HG03460 (cell line): ENCODE measurements at regions not wholly inside any gene's neighbourhood (a gene's known extent, or its start where the extent isn't known, plus 50 kb on each side); places are given as distances from the start of the nearest gene placed in this dataset.
"Not testable (repeated sequence)": the region's sequence is repeated elsewhere in the genome, so short reads cannot be mapped to it uniquely, and the experiment has no call there.

ENCODE experiments used
- ATAC-seq: cut with Tn5 transposase; IDR thresholded peaks from one replicate; pipeline ENCODE4 v1.9.1; 2021; ENCODE audit not compliant: unreplicated experiment

- no peak for ATAC-seq
These were observed 103.9 kb upstream of the SEC14L1 start for GRCh38 chr17:77036841-77037381.

- ATAC-seq: no peak
These were observed 102.8 kb upstream of the SEC14L1 start for GRCh38 chr17:77037943-77038342.

- ATAC-seq: no peak
These were observed 101.7 kb upstream of the SEC14L1 start for GRCh38 chr17:77038884-77039555.

GRCh38 chr17:77042476-77043231, 98.1 kb upstream of the SEC14L1 start:
- no peak for ATAC-seq

- ATAC-seq: no peak
These were observed 95.2 kb upstream of the SEC14L1 start for GRCh38 chr17:77045441-77046041.

- no peak for ATAC-seq
These were observed 91.3 kb upstream of the SEC14L1 start for GRCh38 chr17:77049440-77049839.

- not testable (repeated sequence) for ATAC-seq
These were observed 89.9 kb upstream of the SEC14L1 start for GRCh38 chr17:77050901-77051300.

- ATAC-seq: no peak
These were observed 85.8 kb upstream of the SEC14L1 start for GRCh38 chr17:77054936-77055335.

- ATAC-seq: no peak
These were observed 85.3 kb upstream of the SEC14L1 start for GRCh38 chr17:77055453-77055852.

- ATAC-seq: no peak
These were observed 82.8 kb upstream of the SEC14L1 start for GRCh38 chr17:77058016-77058415.

GRCh38 chr17:77061669-77062068, 79.1 kb upstream of the SEC14L1 start:
- ATAC-seq: no peak

GRCh38 chr17:77064598-77064997, 76.2 kb upstream of the SEC14L1 start:
- no peak for ATAC-seq

GRCh38 chr17:77066165-77066564, 74.6 kb upstream of the SEC14L1 start:
- ATAC-seq: no peak

GRCh38 chr17:77066726-77067409, 73.9 kb upstream of the SEC14L1 start:
- not testable (repeated sequence) for ATAC-seq

GRCh38 chr17:77068915-77069314, 71.9 kb upstream of the SEC14L1 start:
- ATAC-seq: no peak

GRCh38 chr17:77070888-77071279, 69.9 kb upstream of the SEC14L1 start:
- no peak for ATAC-seq

- ATAC-seq: no peak
These were observed 68.8 kb upstream of the SEC14L1 start for GRCh38 chr17:77071925-77072490.

GRCh38 chr17:77072670-77073069, 68.1 kb upstream of the SEC14L1 start:
- no peak for ATAC-seq

GRCh38 chr17:77074681-77075080, 66.1 kb upstream of the SEC14L1 start:
- no peak for ATAC-seq

GRCh38 chr17:77076124-77076830, 64.5 kb upstream of the SEC14L1 start:
- no peak for ATAC-seq
